GM12878 (cell line): ENCODE measurements at regions not wholly inside any gene's neighbourhood (a gene's known extent, or its start where the extent isn't known, plus 50 kb on each side); places are given as distances from the start of the nearest gene placed in this dataset.

Experiments
- ATAC-seq: fragments of 200-7000 bp; cut with Tn5 transposase; 3 replicates; pipeline ENCODE4 v1.9.1; 2020; ENCODE audit warnings: mild to moderate bottlenecking, moderate library complexity
- BruUV-seq: library from RNA; stranded (reverse); fragments of 400-500 nt; replicated peaks from 2 replicates; lab custom pipeline; 2021; lab: Mats Ljungman, UMichigan
- CTCF ChIA-PET: fragments of 300-600 bp; sonication (Branson Sonifier 250); formaldehyde crosslinking; extraction: SDS; loops from one replicate; lab custom pipeline; 2021; ENCODE audit warnings: inconsistent platforms; lab: Yijun Ruan, JAX
- POLR2A ChIA-PET: fragments of 350-600 bp; formaldehyde crosslinking; extraction: SDS; loops from one replicate; lab custom pipeline; 2021; ENCODE audit warnings: inconsistent platforms; lab: Charles Lee
- RAD21 ChIA-PET: fragments of 300-600 bp; sonication (Branson Sonifier 250); formaldehyde crosslinking; loops from one replicate; lab custom pipeline; 2023; ENCODE audit warnings: antibody characterized with exemption; ENCODE audit not compliant: unreplicated experiment; lab: Charles Lee
- SMC1A ChIA-PET: fragments of 300-600 bp; sonication (Branson Sonifier 250); formaldehyde crosslinking; loops from one replicate; lab custom pipeline; 2023; ENCODE audit not compliant: unreplicated experiment, uncharacterized antibody; lab: Charles Lee
- DNase-seq: peaks from one replicate; pipeline ENCODE4 v3.0.0-alpha.2; 2011; ENCODE audit warnings: low read depth, low spot score
- FAIRE-seq: peaks from 3 replicates; lab custom pipeline; 2011; peaks lifted over from hg19 to GRCh38; lab: Jason Lieb, UNC
- H2AFZ ChIP-seq: 2 replicates; pipeline ENCODE4 v1.6.0; 2011; ENCODE audit warnings: low read depth, low read length, control low read depth; ENCODE audit not compliant: control insufficient read depth
- H3K27ac ChIP-seq: 2 replicates; pipeline ENCODE4 v1.5.1; 2011; ENCODE audit warnings: control low read depth; ENCODE audit not compliant: control insufficient read depth, insufficient read depth
- H3K27me3 ChIP-seq, 2 experiments: replicated peaks in 1 of 2; 2 replicates each; pipeline versions ENCODE4 v1.6.0 to v1.6.1; 2011; ENCODE audit warnings: low read length in 1 of 2; ENCODE audit not compliant: control insufficient read depth in 2 of 2, insufficient read depth in 2 of 2
- H3K36me3 ChIP-seq, 2 experiments: 2 replicates each; pipeline ENCODE4 v1.5.1; 2011; ENCODE audit warnings: low read length in 1 of 2; ENCODE audit not compliant: control insufficient read depth in 2 of 2, insufficient read depth in 2 of 2
- H3K4me1 ChIP-seq: 2 replicates; pipeline ENCODE4 v1.6.1; 2011; ENCODE audit warnings: mild to moderate bottlenecking, low read length, moderate library complexity, mixed read lengths; ENCODE audit not compliant: control insufficient read depth, insufficient read depth
- H3K4me2 ChIP-seq: 2 replicates; pipeline ENCODE4 v1.6.0; 2011; ENCODE audit warnings: control low read depth; ENCODE audit not compliant: control insufficient read depth, insufficient read depth
- H3K4me3 ChIP-seq: fragments of 200-600 bp; sonication (generic); 2 replicates; pipeline ENCODE4 v1.5.1; 2016
- H3K79me2 ChIP-seq: 2 replicates; pipeline ENCODE4 v1.6.0; 2011; ENCODE audit warnings: low read length; ENCODE audit not compliant: control insufficient read depth, insufficient read depth
- H3K9ac ChIP-seq: 2 replicates; pipeline ENCODE4 v1.8.0; 2011; ENCODE audit warnings: low read length, control low read depth, mixed read lengths; ENCODE audit not compliant: control insufficient read depth, insufficient read depth
- H3K9me3 ChIP-seq: replicated peaks from 3 replicates; pipeline ENCODE4 v1.5.1; 2011; ENCODE audit warnings: mild to moderate bottlenecking, low read length; ENCODE audit not compliant: control insufficient read depth, insufficient read depth
- H4K20me1 ChIP-seq: 2 replicates; pipeline ENCODE4 v1.6.0; 2011; ENCODE audit not compliant: control insufficient read depth, insufficient read depth
- IRF4 ChIP-seq: IDR thresholded peaks from 2 replicates; pipeline ENCODE4 v1.6.1; 2011; ENCODE audit warnings: low read depth, low read length
- MYC ChIP-seq: IDR thresholded peaks from 2 replicates; pipeline ENCODE4 v1.6.1; 2011; ENCODE audit warnings: mild to moderate bottlenecking, low read length, moderate library complexity, inconsistent platforms; ENCODE audit not compliant: insufficient read depth, insufficient replicate concordance, insufficient read length, severe bottlenecking
- NFYA ChIP-seq: IDR thresholded peaks from 2 replicates; pipeline ENCODE4 v1.6.1; 2011; ENCODE audit warnings: low read depth, mild to moderate bottlenecking, low read length, improper control_type of control experiment, borderline replicate concordance
- POU2F2 ChIP-seq: IDR thresholded peaks from 3 replicates; pipeline ENCODE4 v1.6.1; 2011; ENCODE audit warnings: low read depth, mild to moderate bottlenecking, low read length, borderline replicate concordance
- ZSCAN29 ChIP-seq: fragments of 450-650 bp; IDR thresholded peaks from 2 replicates; pipeline ENCODE4 v1.6.1; 2017; ENCODE audit warnings: mild to moderate bottlenecking, moderate library complexity
- WGBS: methylation state at CpG from one replicate; pipeline ENCODE4 v1.1.6; 2016; ENCODE audit warnings: low lambda C conversion rate; ENCODE audit not compliant: insufficient replicate concordance, insufficient coverage; ENCODE audit errors: missing lambda C conversion rate; 5-methylcytosine and 5-hydroxymethylcytosine counted together
- in situ Hi-C: fragments of 300-500 bp; cut with MboI; formaldehyde crosslinking; loops from 9 replicates; pipeline ENCODE4 v1.14.3; 2018; ENCODE audit warnings: mixed read lengths
- intact Hi-C: fragments of 100-400 bp; cut with micrococcal nuclease; formaldehyde crosslinking; loops from one replicate; pipeline ENCODE4 v1.14.2; 2022; ENCODE audit not compliant: unreplicated experiment
- TF ChIP-seq, protein P1 (sequence below): fragments of 450-650 bp; IDR thresholded peaks from 2 replicates; pipeline ENCODE4 v1.6.1; 2017; ENCODE audit warnings: mild to moderate bottlenecking, moderate library complexity
- TF ChIP-seq, protein P2 (sequence below): IDR thresholded peaks from 2 replicates; pipeline ENCODE4 v1.6.1; 2012; ENCODE audit warnings: low read depth, low read length, improper control_type of control experiment

DNA sequence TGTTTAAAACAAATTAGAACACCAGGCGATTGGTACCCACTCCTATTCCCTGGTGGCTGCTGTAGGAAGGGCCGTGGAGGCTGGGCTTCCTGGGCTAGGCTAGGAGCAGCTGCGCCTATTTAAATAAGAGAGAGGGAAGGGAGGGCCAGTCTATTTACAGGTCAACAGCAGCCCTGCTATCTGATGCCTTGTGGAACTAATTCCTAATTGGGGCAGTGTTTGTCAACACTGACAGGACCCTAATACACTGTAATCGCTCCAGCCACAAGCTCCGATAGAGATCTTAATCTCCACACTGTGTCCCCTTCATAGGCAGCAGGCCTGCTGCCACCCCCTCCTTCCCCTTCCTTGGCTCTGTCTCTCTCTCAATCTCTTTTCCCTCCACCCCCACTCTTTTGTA lies 116.9 kb upstream of the SOX14 start:
- SMC1A ChIA-PET = no interaction called here
- H3K9me3 ChIP-seq = no peaks in the 10 kb centered on the region
- 4% methylated on average over 5 of the region's 5 CpGs for WGBS
- peaks cover 0 to 6% of the 10 kb centered on the region in 2 experiments; a peak in 2 of 4 replicates for H3K27me3 ChIP-seq
- H3K79me2 ChIP-seq = no peaks in the 10 kb centered on the region
- no peaks in the 10 kb centered on the region for H4K20me1 ChIP-seq
- RAD21 ChIA-PET = no interaction called here
- H2AFZ ChIP-seq = no peak overlapping the region
- no peaks in the 10 kb centered on the region; a peak in 1 of 4 replicates for H3K36me3 ChIP-seq
- H3K4me3 ChIP-seq = no peak overlapping the region
- POLR2A ChIA-PET = no interaction called here
- TF ChIP-seq NFYA = no peak
- TF ChIP-seq ZSCAN29 = no peak
- TF ChIP-seq POU2F2 = no peak
- TF ChIP-seq, protein P1, sequence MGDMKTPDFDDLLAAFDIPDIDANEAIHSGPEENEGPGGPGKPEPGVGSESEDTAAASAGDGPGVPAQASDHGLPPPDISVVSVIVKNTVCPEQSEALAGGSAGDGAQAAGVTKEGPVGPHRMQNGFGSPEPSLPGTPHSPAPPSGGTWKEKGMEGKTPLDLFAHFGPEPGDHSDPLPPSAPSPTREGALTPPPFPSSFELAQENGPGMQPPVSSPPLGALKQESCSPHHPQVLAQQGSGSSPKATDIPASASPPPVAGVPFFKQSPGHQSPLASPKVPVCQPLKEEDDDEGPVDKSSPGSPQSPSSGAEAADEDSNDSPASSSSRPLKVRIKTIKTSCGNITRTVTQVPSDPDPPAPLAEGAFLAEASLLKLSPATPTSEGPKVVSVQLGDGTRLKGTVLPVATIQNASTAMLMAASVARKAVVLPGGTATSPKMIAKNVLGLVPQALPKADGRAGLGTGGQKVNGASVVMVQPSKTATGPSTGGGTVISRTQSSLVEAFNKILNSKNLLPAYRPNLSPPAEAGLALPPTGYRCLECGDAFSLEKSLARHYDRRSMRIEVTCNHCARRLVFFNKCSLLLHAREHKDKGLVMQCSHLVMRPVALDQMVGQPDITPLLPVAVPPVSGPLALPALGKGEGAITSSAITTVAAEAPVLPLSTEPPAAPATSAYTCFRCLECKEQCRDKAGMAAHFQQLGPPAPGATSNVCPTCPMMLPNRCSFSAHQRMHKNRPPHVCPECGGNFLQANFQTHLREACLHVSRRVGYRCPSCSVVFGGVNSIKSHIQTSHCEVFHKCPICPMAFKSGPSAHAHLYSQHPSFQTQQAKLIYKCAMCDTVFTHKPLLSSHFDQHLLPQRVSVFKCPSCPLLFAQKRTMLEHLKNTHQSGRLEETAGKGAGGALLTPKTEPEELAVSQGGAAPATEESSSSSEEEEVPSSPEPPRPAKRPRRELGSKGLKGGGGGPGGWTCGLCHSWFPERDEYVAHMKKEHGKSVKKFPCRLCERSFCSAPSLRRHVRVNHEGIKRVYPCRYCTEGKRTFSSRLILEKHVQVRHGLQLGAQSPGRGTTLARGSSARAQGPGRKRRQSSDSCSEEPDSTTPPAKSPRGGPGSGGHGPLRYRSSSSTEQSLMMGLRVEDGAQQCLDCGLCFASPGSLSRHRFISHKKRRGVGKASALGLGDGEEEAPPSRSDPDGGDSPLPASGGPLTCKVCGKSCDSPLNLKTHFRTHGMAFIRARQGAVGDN = no peak
- TF ChIP-seq IRF4 = no peak
- TF ChIP-seq MYC = no peak
- TF ChIP-seq, protein P2, sequence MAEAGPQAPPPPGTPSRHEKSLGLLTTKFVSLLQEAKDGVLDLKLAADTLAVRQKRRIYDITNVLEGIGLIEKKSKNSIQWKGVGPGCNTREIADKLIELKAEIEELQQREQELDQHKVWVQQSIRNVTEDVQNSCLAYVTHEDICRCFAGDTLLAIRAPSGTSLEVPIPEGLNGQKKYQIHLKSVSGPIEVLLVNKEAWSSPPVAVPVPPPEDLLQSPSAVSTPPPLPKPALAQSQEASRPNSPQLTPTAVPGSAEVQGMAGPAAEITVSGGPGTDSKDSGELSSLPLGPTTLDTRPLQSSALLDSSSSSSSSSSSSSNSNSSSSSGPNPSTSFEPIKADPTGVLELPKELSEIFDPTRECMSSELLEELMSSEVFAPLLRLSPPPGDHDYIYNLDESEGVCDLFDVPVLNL = no peak
- BruUV-seq = no TSS peak
- DNase-seq = no peak
- CTCF ChIA-PET = no interaction called here
- H3K27ac ChIP-seq = no peak overlapping the region
- in situ Hi-C loops = no loop called here
- no peak for ATAC-seq
- H3K4me2 ChIP-seq = no peak overlapping the region
- FAIRE-seq = no peak
- H3K4me1 ChIP-seq = no peaks in the 10 kb centered on the region
- no peak overlapping the region for H3K9ac ChIP-seq
- intact Hi-C loops = no loop called here
